ENCODE measurements at regions not wholly inside any gene's neighbourhood (a gene's known extent, or its start where the extent isn't known, plus 50 kb on each side); places are given as distances from the start of the nearest gene placed in this dataset.

- intact Hi-C loops (cut with DNase I), result no loop called here
- TF ChIP-seq POLR2A (IDR thresholded peaks at IDR 0.05), result no peak
- TF ChIP-seq, protein P1, sequence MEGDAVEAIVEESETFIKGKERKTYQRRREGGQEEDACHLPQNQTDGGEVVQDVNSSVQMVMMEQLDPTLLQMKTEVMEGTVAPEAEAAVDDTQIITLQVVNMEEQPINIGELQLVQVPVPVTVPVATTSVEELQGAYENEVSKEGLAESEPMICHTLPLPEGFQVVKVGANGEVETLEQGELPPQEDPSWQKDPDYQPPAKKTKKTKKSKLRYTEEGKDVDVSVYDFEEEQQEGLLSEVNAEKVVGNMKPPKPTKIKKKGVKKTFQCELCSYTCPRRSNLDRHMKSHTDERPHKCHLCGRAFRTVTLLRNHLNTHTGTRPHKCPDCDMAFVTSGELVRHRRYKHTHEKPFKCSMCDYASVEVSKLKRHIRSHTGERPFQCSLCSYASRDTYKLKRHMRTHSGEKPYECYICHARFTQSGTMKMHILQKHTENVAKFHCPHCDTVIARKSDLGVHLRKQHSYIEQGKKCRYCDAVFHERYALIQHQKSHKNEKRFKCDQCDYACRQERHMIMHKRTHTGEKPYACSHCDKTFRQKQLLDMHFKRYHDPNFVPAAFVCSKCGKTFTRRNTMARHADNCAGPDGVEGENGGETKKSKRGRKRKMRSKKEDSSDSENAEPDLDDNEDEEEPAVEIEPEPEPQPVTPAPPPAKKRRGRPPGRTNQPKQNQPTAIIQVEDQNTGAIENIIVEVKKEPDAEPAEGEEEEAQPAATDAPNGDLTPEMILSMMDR (IDR thresholded peaks at IDR 0.05), result no peak
- H3K4me1 ChIP-seq (replicated peaks in 1 of 2), result no peaks in the 10 kb centered on the region
These were observed 231.8 kb downstream of the DRD1 start for GRCh38 chr5:175211956-175212756.

DNA sequence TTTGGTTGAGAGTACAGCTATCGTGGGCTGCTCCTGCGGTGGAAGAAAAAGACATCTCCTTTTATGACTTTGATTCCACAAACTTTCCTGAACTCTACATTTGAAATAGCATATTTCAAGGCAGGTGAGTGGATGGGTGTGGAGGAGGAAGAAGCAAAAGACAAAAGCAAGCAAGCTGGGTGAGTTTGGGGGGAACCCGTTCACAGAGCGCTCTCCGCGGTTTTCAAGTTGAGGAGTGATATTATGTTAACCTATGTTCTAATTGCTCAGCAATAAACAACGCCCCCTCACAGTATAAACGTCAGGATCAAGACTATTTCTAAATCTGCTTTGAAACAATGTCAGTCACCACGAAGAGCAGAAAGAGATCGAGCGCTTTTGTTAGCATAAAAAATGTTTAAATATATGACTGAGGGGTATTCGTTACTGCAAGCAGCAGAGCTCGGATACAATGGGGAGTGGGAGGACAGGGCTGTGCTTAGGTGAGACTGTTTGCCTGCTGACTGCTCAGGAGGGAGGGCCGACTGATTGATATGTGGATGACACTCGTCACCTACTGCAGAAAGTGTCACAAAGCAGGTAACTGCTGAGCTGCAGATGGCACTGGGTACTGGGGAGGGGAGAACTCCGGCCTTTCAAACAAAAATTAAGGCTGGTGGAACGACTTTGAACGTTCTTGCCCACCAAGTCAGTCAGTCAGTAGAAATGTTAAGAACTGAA lies 236.5 kb downstream of the DRD1 start:
- Histone ChIP-seq H3K27me3 (no peaks in the 10 kb centered on the region), H3K27ac (no peak overlapping the region), H3K4me1 (replicated peaks in 1 of 2) (no peaks in the 10 kb centered on the region), H3K36me3 (replicated peaks in 1 of 2) (no peaks in the 10 kb centered on the region), H3K4me3 (no peak overlapping the region), H3K9me3 (replicated peaks in 1 of 3) (no peaks in the 10 kb centered on the region)
- TF ChIP-seq POLR2A (IDR thresholded peaks at IDR 0.05), result no peak
- TF ChIP-seq, protein P1 (IDR thresholded peaks at IDR 0.05), result no peak
- DNase-seq, result no peak
- intact Hi-C loops (cut with DNase I), result no loop called here
- 42 to 59% (median 48%) methylated on average over 18 of the region's 18 CpGs for WGBS, 4 donors

More at GRCh38 chr5:175211956-175212756, 231.8 kb downstream of the DRD1 start:
- Histone ChIP-seq H3K4me3 (no peak overlapping the region), H3K36me3 (replicated peaks in 1 of 2) (no peaks in the 10 kb centered on the region), H3K27ac (no peak overlapping the region), H3K27me3 (no peaks in the 10 kb centered on the region), H3K9me3 (replicated peaks in 1 of 3) (no peaks in the 10 kb centered on the region)
- WGBS, 4 donors, result 69 to 80% (median 71%) methylated on average over 7 to 8 of the region's 8 CpGs
- DNase-seq, result no peak

- no peak overlapping the region for H3K4me3 ChIP-seq
- H3K27me3 ChIP-seq, result no peaks in the 10 kb centered on the region
- DNase-seq, result no peak
- H3K4me1 ChIP-seq (replicated peaks in 1 of 2), result no peaks in the 10 kb centered on the region
- TF ChIP-seq POLR2A (IDR thresholded peaks at IDR 0.05), result no peak
- TF ChIP-seq, protein P1 (IDR thresholded peaks at IDR 0.05), result no peak
- 52 to 56% (median 55%) methylated on average over 4 of the region's 4 CpGs for WGBS, 4 donors
- intact Hi-C loops (cut with DNase I), result no loop called here
- no peaks in the 10 kb centered on the region for H3K36me3 ChIP-seq (replicated peaks in 1 of 2)
- no peaks in the 10 kb centered on the region for H3K9me3 ChIP-seq (replicated peaks in 1 of 3)
- no peak overlapping the region for H3K27ac ChIP-seq
These were observed 237.3 kb downstream of the DRD1 start for GRCh38 chr5:175206669-175207068.

DNA sequence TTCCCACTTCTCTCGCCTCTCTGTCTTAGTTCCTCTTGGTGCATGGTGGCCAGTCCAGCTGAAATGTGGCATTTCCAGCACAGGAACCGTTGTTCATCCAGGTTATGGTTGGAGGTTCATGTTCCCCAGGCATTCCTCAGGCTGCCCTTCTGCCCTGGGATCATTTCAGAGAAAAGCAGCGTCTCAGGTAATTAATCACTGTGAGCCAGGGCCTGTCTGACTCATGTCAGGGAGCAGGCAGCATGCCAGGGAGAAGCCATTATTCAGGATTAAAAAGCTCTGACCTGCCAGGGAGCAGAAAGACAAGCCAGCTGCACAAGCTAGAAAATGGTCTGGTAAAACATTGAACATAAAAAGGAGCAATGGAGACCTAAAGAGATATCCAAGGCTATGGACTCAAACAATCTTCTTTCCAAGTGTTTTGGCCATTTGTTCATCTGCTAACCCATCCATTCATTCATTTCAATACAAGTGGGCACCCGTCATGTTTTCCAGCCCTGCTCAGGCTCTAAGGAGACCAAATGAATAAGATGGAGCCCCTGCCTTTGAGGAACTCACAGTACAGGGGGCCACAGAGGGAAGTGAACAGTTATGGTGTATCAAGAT lies 241.4 kb downstream of the DRD1 start:
- H3K4me3 ChIP-seq, result no peak overlapping the region
- peak; percentile 74 to 88 (median 82) for DNase-seq
- TF ChIP-seq, protein P1 (IDR thresholded peaks at IDR 0.05), result no peak
- no peak for TF ChIP-seq POLR2A (IDR thresholded peaks at IDR 0.05)
- peak overlapping the region in 1 of 5 donors; percentile 17 for H3K27ac ChIP-seq
- H3K27me3 ChIP-seq, result no peaks in the 10 kb centered on the region
- no peaks in the 10 kb centered on the region for H3K4me1 ChIP-seq (replicated peaks in 1 of 2)
- no peaks in the 10 kb centered on the region for H3K36me3 ChIP-seq (replicated peaks in 1 of 2)
- WGBS, 4 donors, result 34 to 57% (median 37%) methylated on average over 4 of the region's 4 CpGs
- intact Hi-C loops (cut with DNase I), result no loop called here
- H3K9me3 ChIP-seq (replicated peaks in 1 of 3), result no peaks in the 10 kb centered on the region
